Stimulated activated CD8-positive, alpha-beta memory T cell treated with anti-CD3 and anti-CD28 coated beads, Interleukin-15, amount 100 ng/mL, for 1 hour (primary cell): ENCODE measurements at regions not wholly inside any gene's neighbourhood (a gene's known extent, or its start where the extent isn't known, plus 50 kb on each side); places are given as distances from the start of the nearest gene placed in this dataset.
A peak's percentile ranks its signal among the peaks of the same experiment; 100 is the strongest.

Experiments used
- DNase-seq: peaks from one replicate; pipeline ENCODE4 v3.0.0-alpha.2; 2020; ENCODE audit warnings: low read depth

DNA sequence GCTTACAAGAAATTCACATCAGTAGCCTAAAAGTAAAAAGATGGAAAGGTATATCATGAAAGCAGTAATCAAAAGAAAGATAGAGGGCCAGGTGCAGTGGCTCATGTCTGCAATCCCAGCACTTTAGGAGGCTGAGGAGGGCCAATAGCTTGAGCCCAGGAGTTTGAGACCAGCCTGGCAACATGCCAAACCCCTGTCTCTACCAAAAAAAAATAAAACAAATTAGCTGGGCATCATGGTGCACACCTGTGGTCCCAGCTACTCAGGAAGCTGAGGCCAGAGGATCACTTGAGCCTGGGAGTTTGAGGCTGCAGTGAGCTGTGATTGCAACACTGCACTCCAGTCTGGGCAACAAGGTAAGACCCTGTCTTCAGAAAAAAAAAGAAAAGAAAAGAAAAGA lies 55.5 kb downstream of the GSPT2 start:
- DNase-seq: no peak

- peak; percentile 26 for DNase-seq
These were observed 59.9 kb downstream of the GSPT2 start for GRCh38 chrX:51802917-51803688.

GRCh38 chrX:51803833-51804232 lies 60.6 kb downstream of the GSPT2 start:
- DNase-seq: no peak

DNA sequence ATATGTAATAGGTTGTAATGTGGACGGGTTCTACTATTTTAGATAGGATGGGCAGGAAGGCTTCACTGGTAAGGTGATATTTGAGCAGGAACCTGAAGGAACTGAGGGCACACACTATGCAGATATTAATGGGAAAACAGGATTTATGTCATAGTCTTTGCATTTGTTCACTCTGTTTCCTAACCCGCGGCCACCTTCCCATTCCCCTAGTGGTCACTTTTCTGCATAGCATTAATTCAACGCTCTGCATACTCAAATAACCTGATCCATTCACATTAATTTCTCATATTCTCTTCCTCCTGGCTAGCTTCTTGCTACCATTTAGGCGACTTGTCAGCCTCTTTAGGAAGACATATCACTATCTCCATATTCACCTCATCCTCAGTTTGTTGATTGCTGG lies 61.5 kb downstream of the GSPT2 start:
- DNase-seq: no peak

GRCh38 chrX:51813886-51814460 lies 70.7 kb downstream of the GSPT2 start:
- no peak for DNase-seq

DNA sequence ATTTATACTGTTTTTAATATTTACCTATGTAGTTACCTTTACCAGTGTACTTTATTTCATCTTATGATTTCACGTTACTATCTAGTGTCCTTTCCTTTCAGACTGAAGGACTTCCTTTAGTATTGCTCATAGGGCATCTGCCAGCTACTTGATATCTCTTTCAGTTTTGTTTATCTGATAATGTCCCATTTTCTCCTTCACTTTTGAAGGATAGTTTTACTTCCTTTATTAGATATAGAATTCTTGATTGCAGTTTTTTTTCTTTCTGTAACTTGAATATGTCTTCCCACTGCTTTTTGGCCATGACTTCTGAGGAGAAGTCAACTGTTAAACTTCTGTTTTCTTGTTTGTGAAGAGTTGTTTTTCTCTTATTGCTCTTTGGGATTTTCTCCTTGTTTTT lies 69.4 kb upstream of the MAGED1 start:
- no peak for DNase-seq

GRCh38 chrX:51825436-51825835 lies 68.0 kb upstream of the MAGED1 start:
- no peak for DNase-seq

DNA sequence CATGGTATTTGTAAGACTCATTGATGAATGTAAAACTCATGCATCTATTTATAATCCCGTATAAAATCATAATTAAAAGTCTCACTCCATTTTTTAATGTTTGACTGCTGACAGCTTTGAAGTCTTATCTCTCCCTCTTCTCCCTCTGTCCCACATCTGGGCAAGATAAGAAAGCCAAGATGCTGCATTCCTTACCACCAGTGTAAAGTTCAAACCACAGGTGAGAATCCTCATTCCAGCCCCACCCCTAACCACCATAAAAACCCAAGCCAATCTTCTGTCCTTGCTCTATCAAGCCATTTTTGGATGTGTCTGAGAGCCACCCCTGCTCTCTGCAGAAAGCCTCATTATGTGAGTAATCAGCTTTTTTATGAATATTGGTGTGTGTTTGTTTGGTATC lies 59.3 kb upstream of the MAGED1 start:
- no peak for DNase-seq

DNA sequence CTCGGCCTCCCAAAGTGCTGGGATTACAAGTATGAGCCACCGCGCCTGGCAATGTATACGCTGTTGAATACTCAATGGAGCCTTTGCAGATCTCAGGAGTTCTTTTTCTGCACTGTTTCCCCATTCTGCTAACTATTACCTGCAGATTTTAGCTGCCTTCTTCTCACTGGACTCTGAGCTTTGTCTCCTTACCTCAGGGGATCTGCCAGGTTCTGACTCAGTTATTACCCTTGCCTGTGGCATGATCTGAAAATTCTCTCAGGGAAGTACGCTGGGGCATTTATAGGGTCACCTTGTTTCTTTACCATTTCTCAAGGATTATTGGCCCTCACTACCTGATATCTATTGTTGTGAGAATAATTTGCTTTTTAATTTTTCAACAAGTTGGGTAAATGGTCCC lies 56.6 kb upstream of the MAGED1 start:
- no peak for DNase-seq

- no peak for DNase-seq
These were observed 56.0 kb upstream of the MAGED1 start for GRCh38 chrX:51837451-51837850.

DNA sequence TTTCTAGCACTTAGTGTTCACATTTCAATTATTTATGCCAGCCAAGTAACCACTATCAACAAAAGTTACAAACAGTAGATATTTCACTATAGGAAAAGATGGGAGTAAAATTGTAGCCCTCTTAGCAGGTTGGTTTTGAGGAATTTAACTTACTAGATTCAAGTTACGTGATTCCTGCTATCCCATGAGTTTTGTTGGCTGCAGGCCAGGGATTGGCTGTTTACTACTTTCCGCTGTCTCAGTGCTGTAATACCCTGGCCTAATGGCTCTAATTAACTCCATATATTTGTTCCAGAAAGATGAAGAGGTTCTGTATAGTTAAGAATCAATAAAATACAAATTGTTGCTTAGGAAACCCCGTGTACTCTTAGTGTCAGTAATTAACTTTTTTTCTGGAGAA lies 55.5 kb upstream of the MAGED1 start:
- DNase-seq: no peak
